ENCODE measurements at regions not wholly inside any gene's neighbourhood (a gene's known extent, or its start where the extent isn't known, plus 50 kb on each side); places are given as distances from the start of the nearest gene placed in this dataset.

DNA sequence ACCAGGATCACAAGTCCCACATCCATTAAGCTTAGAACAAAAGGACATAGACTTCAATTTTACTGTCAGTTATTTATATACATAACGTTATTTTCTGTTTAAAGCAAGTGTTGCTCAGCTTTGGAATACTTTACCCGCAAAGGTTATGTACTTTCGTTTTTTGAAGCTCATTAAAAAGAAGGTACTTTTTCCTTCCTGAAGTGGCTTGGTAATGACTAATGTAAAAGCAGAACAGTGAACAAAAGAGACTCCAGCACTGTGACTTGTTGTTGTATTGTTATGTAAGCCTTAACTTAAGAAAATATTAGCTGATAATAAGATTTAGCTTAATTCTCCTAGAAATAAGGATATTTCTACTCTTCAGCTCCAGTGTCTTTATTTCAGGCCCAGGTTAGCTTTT, 97.3 kb upstream of the SLCO6A1 start:
- TF ChIP-seq, protein P1, sequence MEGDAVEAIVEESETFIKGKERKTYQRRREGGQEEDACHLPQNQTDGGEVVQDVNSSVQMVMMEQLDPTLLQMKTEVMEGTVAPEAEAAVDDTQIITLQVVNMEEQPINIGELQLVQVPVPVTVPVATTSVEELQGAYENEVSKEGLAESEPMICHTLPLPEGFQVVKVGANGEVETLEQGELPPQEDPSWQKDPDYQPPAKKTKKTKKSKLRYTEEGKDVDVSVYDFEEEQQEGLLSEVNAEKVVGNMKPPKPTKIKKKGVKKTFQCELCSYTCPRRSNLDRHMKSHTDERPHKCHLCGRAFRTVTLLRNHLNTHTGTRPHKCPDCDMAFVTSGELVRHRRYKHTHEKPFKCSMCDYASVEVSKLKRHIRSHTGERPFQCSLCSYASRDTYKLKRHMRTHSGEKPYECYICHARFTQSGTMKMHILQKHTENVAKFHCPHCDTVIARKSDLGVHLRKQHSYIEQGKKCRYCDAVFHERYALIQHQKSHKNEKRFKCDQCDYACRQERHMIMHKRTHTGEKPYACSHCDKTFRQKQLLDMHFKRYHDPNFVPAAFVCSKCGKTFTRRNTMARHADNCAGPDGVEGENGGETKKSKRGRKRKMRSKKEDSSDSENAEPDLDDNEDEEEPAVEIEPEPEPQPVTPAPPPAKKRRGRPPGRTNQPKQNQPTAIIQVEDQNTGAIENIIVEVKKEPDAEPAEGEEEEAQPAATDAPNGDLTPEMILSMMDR (optimal IDR thresholded peaks at IDR 0.05 in 1 of 3, IDR thresholded peaks at IDR 0.05 in 1 of 3, conservative IDR thresholded peaks at IDR 0.05 in 1 of 3; ENCODE audit: extremely low read depth in 1 of 3, insufficient read depth in 2 of 3, low read length in 3 of 3), result no peak
- no peak for TF ChIP-seq EZH2 (IDR thresholded peaks at IDR 0.05; ENCODE audit: low read length)
- Histone ChIP-seq H3K4me3 (ENCODE audit: control insufficient read depth in 2 of 3, extremely low read depth in 1 of 3, insufficient read depth in 2 of 3, low read depth in 1 of 3, low read length in 3 of 3) (no peak overlapping the region), H3K79me2 (ENCODE audit: control insufficient read depth, insufficient read depth, low read length) (no peaks in the 10 kb centered on the region), H3K36me3 (ENCODE audit: control insufficient read depth in 2 of 2, extremely low read depth in 1 of 2, insufficient read depth in 2 of 2, low read length in 2 of 2) (no peaks in the 10 kb centered on the region), H3K9me1 (ENCODE audit: control insufficient read depth, extremely low read depth, insufficient read depth, low read length) (no peaks in the 10 kb centered on the region), H4K20me1 (ENCODE audit: control insufficient read depth, extremely low read depth, insufficient read depth, low read length) (no peaks in the 10 kb centered on the region), H3K4me2 (ENCODE audit: control insufficient read depth, extremely low read depth, insufficient read depth, low read depth, low read length) (no peak overlapping the region), H3K4me1 (ENCODE audit: control insufficient read depth, extremely low read depth, insufficient read depth, low read length) (no peaks in the 10 kb centered on the region), H3K27ac (ENCODE audit: control insufficient read depth, insufficient read depth, low read length) (no peak overlapping the region), H3K9me3 (ENCODE audit: control insufficient read depth, low read depth, low read length) (no peaks in the 10 kb centered on the region), H3K27me3 (ENCODE audit: control insufficient read depth, extremely low read depth, insufficient read depth, low read length) (no peaks in the 10 kb centered on the region), H3K9ac (ENCODE audit: control insufficient read depth, extremely low read depth, insufficient read depth, low read length) (no peak overlapping the region), H2AFZ (ENCODE audit: control insufficient read depth, low read length) (no peak overlapping the region)
- dilution Hi-C loops (cut with MboI; ENCODE audit: extremely low pct_ligation_motif_present, low sequenced_read_pairs), result no loop called here
- FAIRE-seq, result no peak
- DNase-seq (ENCODE audit: low read depth, low spot score), result no peak

GRCh38 chr5:102596951-102597350, 98.2 kb upstream of the SLCO6A1 start:
- no peak for DNase-seq (ENCODE audit: low read depth, low spot score)
- no peaks in the 10 kb centered on the region for H3K79me2 ChIP-seq (ENCODE audit: control insufficient read depth, insufficient read depth, low read length)
- dilution Hi-C loops (cut with MboI; ENCODE audit: extremely low pct_ligation_motif_present, low sequenced_read_pairs), result no loop called here
- H3K36me3 ChIP-seq (ENCODE audit: control insufficient read depth in 2 of 2, extremely low read depth in 1 of 2, insufficient read depth in 2 of 2, low read length in 2 of 2), result no peaks in the 10 kb centered on the region
- no peak overlapping the region for H3K4me3 ChIP-seq (ENCODE audit: control insufficient read depth in 2 of 3, extremely low read depth in 1 of 3, insufficient read depth in 2 of 3, low read depth in 1 of 3, low read length in 3 of 3)
- no peak overlapping the region for H3K4me2 ChIP-seq (ENCODE audit: control insufficient read depth, extremely low read depth, insufficient read depth, low read depth, low read length)
- no peaks in the 10 kb centered on the region for H3K9me3 ChIP-seq (ENCODE audit: control insufficient read depth, low read depth, low read length)
- no peak overlapping the region for H3K9ac ChIP-seq (ENCODE audit: control insufficient read depth, extremely low read depth, insufficient read depth, low read length)
- H3K9me1 ChIP-seq (ENCODE audit: control insufficient read depth, extremely low read depth, insufficient read depth, low read length), result no peaks in the 10 kb centered on the region
- no peak for FAIRE-seq
- no peaks in the 10 kb centered on the region for H3K4me1 ChIP-seq (ENCODE audit: control insufficient read depth, extremely low read depth, insufficient read depth, low read length)
- TF ChIP-seq EZH2 (IDR thresholded peaks at IDR 0.05; ENCODE audit: low read length), result no peak
- TF ChIP-seq, protein P1 (optimal IDR thresholded peaks at IDR 0.05 in 1 of 3, IDR thresholded peaks at IDR 0.05 in 1 of 3, conservative IDR thresholded peaks at IDR 0.05 in 1 of 3; ENCODE audit: extremely low read depth in 1 of 3, insufficient read depth in 2 of 3, low read length in 3 of 3), result no peak
- no peaks in the 10 kb centered on the region for H4K20me1 ChIP-seq (ENCODE audit: control insufficient read depth, extremely low read depth, insufficient read depth, low read length)
- H3K27me3 ChIP-seq (ENCODE audit: control insufficient read depth, extremely low read depth, insufficient read depth, low read length), result no peaks in the 10 kb centered on the region
- no peak overlapping the region for H2AFZ ChIP-seq (ENCODE audit: control insufficient read depth, low read length)
- H3K27ac ChIP-seq (ENCODE audit: control insufficient read depth, insufficient read depth, low read length), result no peak overlapping the region
